ENCODE measurements at regions not wholly inside any gene's neighbourhood (a gene's known extent, or its start where the extent isn't known, plus 50 kb on each side); places are given as distances from the start of the nearest gene placed in this dataset.

DNA sequence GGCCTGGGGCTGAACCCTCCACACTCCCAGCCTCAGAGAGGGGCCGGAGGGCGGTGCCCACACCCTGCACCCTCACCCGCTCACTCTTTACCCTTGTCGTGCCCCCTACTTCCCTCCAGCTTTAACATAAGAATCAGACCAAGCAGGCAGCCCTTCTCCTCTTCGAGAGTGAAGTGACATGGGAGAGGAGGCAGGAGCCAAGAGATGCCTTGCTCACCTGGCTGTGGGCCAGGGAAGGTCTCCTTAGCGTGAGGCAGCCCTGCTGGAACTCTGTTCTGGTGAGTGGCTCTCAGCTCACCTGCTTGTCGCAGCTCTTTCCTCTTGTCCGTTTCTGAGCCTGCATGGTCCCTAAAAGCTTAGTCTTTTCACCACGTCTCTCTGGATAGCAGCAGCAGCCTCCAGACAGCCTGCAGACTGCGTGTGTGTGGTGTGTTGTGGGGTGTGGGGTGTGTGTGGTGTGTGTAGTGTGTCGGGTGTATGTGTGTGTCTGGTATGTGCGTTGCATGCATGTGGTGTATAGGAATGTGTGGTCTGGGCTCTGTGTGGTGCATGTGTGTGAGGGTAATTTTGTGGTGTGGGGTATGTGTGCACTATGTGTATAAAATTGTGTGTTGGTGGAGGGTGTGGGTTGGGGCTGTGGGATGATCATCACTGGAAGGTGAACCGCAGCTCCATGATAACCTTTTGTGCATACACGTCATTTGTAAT lies 86.7 kb downstream of the CCDC185 start (continued):
- TF ChIP-seq, protein P1, sequence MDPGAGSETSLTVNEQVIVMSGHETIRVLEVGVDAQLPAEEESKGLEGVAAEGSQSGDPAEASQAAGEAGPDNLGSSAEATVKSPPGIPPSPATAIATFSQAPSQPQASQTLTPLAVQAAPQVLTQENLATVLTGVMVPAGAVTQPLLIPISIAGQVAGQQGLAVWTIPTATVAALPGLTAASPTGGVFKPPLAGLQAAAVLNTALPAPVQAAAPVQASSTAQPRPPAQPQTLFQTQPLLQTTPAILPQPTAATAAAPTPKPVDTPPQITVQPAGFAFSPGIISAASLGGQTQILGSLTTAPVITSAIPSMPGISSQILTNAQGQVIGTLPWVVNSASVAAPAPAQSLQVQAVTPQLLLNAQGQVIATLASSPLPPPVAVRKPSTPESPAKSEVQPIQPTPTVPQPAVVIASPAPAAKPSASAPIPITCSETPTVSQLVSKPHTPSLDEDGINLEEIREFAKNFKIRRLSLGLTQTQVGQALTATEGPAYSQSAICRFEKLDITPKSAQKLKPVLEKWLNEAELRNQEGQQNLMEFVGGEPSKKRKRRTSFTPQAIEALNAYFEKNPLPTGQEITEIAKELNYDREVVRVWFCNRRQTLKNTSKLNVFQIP (CRISPR knock-in tag; IDR thresholded peaks at IDR 0.05; ENCODE audit: borderline replicate concordance, low read depth) = no peak
- TF ChIP-seq ARNTL (CRISPR knock-in tag; IDR thresholded peaks at IDR 0.05; ENCODE audit: borderline replicate concordance, low read depth) = no peak

GRCh38 chr1:223482132-223482531 lies 88.9 kb downstream of the CCDC185 start:
- no peak for ATAC-seq
- TF ChIP-seq ESRRG (CRISPR knock-in tag; IDR thresholded peaks at IDR 0.05) = no peak
- no peak for TF ChIP-seq ZNF70 (CRISPR knock-in tag; IDR thresholded peaks at IDR 0.05)
- TF ChIP-seq PPARA (CRISPR knock-in tag; IDR thresholded peaks at IDR 0.05; ENCODE audit: borderline replicate concordance) = no peak
- no peak for TF ChIP-seq ZC3H10 (CRISPR knock-in tag; IDR thresholded peaks at IDR 0.05)
- no peak for TF ChIP-seq ZNF8 (CRISPR knock-in tag; IDR thresholded peaks at IDR 0.05)
- no peak for TF ChIP-seq OSR1 (CRISPR knock-in tag; IDR thresholded peaks at IDR 0.05)
- TF ChIP-seq, protein P1 (CRISPR knock-in tag; IDR thresholded peaks at IDR 0.05; ENCODE audit: borderline replicate concordance, low read depth) = no peak
- no peak for TF ChIP-seq RARB (CRISPR knock-in tag; IDR thresholded peaks at IDR 0.05)
- TF ChIP-seq ISL1 (CRISPR knock-in tag; IDR thresholded peaks at IDR 0.05) = no peak
- TF ChIP-seq TCF4 (CRISPR knock-in tag; IDR thresholded peaks at IDR 0.05; ENCODE audit: borderline replicate concordance) = no peak
- no peak for TF ChIP-seq CSRNP3 (CRISPR knock-in tag; IDR thresholded peaks at IDR 0.05)
- TF ChIP-seq TSHZ2 (CRISPR knock-in tag; IDR thresholded peaks at IDR 0.05) = no peak
- TF ChIP-seq ZFP3 (CRISPR knock-in tag; IDR thresholded peaks at IDR 0.05) = no peak

DNA sequence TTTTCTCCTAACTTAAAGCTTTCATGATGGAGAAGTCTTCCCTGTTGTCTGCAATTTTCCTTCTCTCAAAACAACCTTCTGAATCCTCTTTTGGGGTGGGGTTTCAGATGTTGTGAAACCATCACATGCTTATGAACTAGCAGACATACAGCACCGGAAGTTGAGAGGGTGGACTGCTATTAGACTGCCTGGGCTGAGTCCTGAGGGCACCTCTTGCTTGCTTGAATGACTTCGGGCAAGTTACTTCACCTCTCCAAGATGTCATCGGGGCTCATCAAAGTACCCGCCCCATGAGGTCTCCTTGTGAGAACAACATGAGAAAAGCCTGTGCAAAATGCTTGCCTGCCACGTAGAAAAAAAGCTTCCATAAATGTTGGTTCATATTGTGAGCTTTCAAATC lies 89.6 kb downstream of the CCDC185 start:
- TF ChIP-seq TSHZ2 (CRISPR knock-in tag; IDR thresholded peaks at IDR 0.05) (no peak), SNAI2 (CRISPR knock-in tag; IDR thresholded peaks at IDR 0.05) (no peak), ZNF70 (CRISPR knock-in tag; IDR thresholded peaks at IDR 0.05) (no peak), PATZ1 (CRISPR knock-in tag; IDR thresholded peaks at IDR 0.05; ENCODE audit: borderline replicate concordance) (no peak), GLIS3 (CRISPR knock-in tag; IDR thresholded peaks at IDR 0.05) (no peak), RARB (CRISPR knock-in tag; IDR thresholded peaks at IDR 0.05) (no peak), CSDC2 (CRISPR knock-in tag; IDR thresholded peaks at IDR 0.05) (no peak)
- ATAC-seq = no peak
